Breast epithelium (tissue), 4 donors: ENCODE measurements at regions not wholly inside any gene's neighbourhood (a gene's known extent, or its start where the extent isn't known, plus 50 kb on each side); places are given as distances from the start of the nearest gene placed in this dataset.

Experiments
- DNase-seq, 2 donors: peaks; one replicate each; pipeline ENCODE4 v3.0.0-alpha.2; 2019; ENCODE audit warnings: low spot score in 2 of 2
- H3K27ac ChIP-seq, 2 donors: fragments of 200-600 bp; sonication (generic) in 1 of 2; one replicate each; pipeline ENCODE4 v1.5.1; 2016 to 2019; ENCODE audit warnings: mild to moderate bottlenecking in 1 of 2
- H3K27me3 ChIP-seq, 2 donors: fragments of 200-600 bp; sonication (generic) in 1 of 2; one replicate each; pipeline versions ENCODE4 v1.5.1 to v1.6.0; 2017 to 2019; ENCODE audit warnings: control low read depth in 1 of 2, mild to moderate bottlenecking in 1 of 2
- H3K36me3 ChIP-seq: fragments of 200-600 bp; one replicate; pipeline ENCODE4 v1.5.1; 2019
- H3K4me1 ChIP-seq, 2 donors: fragments of 200-600 bp; sonication (generic); one replicate each; pipeline ENCODE4 v1.5.1; 2016 to 2019; ENCODE audit warnings: control low read depth in 1 of 2
- H3K4me3 ChIP-seq, 3 donors: fragments of 200-600 bp; sonication (generic); 1 replicate in 2 of 3; 2 replicates in 1 of 3; pipeline ENCODE4 v1.5.1; 2016 to 2019; ENCODE audit warnings: mild to moderate bottlenecking in 3 of 3, moderate library complexity in 2 of 3
- H3K9me3 ChIP-seq, 2 donors: fragments of 200-600 bp; sonication (generic) in 1 of 2; one replicate each; pipeline ENCODE4 v1.5.1; 2016 to 2019; ENCODE audit warnings: control low read depth in 1 of 2
- POLR2A ChIP-seq: fragments of 450-650 bp; IDR thresholded peaks from one replicate; pipeline ENCODE4 v1.6.1; 2016; ENCODE audit warnings: antibody characterized with exemption, mild to moderate bottlenecking, moderate library complexity
- POLR2AphosphoS5 ChIP-seq, 3 donors: sonication (generic); formaldehyde crosslinking; IDR thresholded peaks; one replicate each; pipeline ENCODE4 v1.6.1; 2017; ENCODE audit warnings: antibody characterized with exemption in 3 of 3
- intact Hi-C: fragments of 100-400 bp; cut with DNase I; formaldehyde crosslinking; loops from one replicate; pipeline ENCODE4 v1.15.1; 2023; ENCODE audit warnings: low total_unique reads
- TF ChIP-seq, protein P1 (sequence below), 3 donors: fragments of 450-650 bp; IDR thresholded peaks; one replicate each; pipeline ENCODE4 v1.5.1; 2016 to 2017; ENCODE audit warnings: antibody characterized with exemption in 3 of 3, mild to moderate bottlenecking in 3 of 3, moderate library complexity in 3 of 3

DNA sequence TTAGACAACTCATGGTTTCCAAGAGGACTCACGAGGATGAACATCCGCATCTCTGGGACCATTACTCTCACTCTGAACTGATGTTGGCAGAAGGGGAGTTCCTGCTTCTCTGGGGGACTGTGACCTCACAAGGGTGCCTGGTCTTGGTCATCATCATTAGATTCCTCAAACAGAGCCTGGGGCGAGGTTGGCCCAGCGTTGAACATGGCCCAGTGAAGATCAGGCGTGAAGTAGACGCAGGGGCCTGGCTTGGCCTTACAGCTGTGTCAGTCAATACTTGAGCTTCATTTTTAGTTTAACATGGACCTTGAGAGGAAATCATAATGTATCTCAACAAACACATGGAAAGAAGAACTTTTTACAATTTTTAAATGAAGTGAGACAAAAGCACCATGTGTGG, 617.1 kb downstream of the BRD1 start:
- H3K27me3 ChIP-seq, result peaks cover 0 to 37% of the 10 kb centered on the region in 2 donors
- peak in 1 of 2 donors; percentile 9 for DNase-seq
- no peaks in the 10 kb centered on the region for H3K36me3 ChIP-seq
- no peaks in the 10 kb centered on the region for H3K4me1 ChIP-seq
- no peak overlapping the region for H3K4me3 ChIP-seq
- no peaks in the 10 kb centered on the region for H3K9me3 ChIP-seq
- no peak for TF ChIP-seq POLR2AphosphoS5 (IDR thresholded peaks at IDR 0.05)
- TF ChIP-seq POLR2A, result no peak
- TF ChIP-seq, protein P1, sequence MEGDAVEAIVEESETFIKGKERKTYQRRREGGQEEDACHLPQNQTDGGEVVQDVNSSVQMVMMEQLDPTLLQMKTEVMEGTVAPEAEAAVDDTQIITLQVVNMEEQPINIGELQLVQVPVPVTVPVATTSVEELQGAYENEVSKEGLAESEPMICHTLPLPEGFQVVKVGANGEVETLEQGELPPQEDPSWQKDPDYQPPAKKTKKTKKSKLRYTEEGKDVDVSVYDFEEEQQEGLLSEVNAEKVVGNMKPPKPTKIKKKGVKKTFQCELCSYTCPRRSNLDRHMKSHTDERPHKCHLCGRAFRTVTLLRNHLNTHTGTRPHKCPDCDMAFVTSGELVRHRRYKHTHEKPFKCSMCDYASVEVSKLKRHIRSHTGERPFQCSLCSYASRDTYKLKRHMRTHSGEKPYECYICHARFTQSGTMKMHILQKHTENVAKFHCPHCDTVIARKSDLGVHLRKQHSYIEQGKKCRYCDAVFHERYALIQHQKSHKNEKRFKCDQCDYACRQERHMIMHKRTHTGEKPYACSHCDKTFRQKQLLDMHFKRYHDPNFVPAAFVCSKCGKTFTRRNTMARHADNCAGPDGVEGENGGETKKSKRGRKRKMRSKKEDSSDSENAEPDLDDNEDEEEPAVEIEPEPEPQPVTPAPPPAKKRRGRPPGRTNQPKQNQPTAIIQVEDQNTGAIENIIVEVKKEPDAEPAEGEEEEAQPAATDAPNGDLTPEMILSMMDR (IDR thresholded peaks at IDR 0.05), result no peak
- intact Hi-C loops, result no loop called here
- H3K27ac ChIP-seq, result no peak overlapping the region

DNA sequence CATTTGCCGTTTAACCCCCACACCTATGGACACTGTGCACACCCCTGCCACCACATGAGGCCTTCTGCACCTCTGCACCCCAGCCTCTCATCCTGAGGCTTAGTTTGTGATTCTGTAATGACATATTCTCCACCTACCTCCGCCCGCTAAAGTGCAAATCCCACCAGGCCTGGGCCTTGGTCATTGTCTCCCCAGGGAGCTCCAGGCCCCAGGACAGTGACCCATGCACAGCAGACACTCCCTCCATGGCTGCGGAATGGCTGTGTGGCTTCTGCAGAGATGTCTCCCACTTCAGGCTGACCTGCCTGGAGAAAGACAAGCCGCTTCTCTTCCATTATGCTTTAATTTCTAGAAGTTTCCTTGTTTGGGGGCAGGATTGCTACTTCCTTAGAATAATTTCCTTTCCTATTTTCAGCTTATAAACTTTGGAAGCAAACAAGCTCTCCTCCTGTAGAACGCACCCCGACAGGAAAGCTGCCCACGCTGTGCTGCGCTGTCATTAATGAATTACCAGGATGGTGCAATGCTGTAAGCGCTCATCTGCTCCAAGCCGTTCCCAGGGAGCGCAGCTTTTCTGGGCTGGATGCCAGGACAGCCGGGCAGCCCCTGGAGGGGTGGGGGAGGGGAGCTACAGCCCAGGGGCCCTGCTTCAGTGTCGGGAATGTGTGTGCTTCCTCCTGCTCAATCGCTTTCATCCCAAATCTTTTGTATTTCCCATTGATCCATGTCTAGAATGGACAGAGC, 618.0 kb downstream of the BRD1 start:
- intact Hi-C loops, result loop anchor here (10.0 kb wide), 1 partner anchor 65 kb away; no protein-coding TSS in a partner anchor

DNA sequence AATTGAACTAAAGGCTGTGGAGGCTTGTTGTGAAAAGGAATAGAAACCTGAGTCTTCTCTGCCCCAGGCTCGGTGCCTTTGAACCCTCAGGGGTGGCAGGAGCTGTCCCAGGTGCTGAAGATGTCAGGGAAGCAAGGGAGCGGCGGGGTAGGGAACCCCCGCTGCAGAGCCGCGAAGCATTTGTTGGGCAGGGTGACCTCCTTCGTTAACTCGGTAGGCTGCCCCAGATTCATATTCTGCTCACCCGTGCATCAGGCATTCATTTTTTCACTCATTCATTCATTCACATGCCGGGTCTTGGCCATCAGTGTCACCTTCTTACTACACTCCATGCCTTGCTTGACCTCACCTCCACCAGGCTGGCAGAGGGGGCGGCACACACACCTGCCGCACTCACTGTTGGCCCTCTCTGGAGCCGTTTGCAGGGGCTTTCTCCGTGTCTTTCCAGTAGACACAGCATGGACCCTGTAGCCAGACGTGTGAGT, 618.9 kb downstream of the BRD1 start:
- TF ChIP-seq, protein P1 (IDR thresholded peaks at IDR 0.05), result no peak
- TF ChIP-seq POLR2A (no peak), POLR2AphosphoS5 (IDR thresholded peaks at IDR 0.05) (no peak)
- H3K4me1 ChIP-seq, result no peaks in the 10 kb centered on the region

More for the DNA sequence above, 618.0 kb downstream of the BRD1 start:
- no peak overlapping the region for H3K27ac ChIP-seq
- no peak overlapping the region for H3K4me3 ChIP-seq
- no peaks in the 10 kb centered on the region for H3K36me3 ChIP-seq
- peaks cover 0 to 37% of the 10 kb centered on the region in 2 donors for H3K27me3 ChIP-seq
- H3K4me1 ChIP-seq, result no peaks in the 10 kb centered on the region
- no peak for TF ChIP-seq POLR2AphosphoS5 (IDR thresholded peaks at IDR 0.05)
- no peak for TF ChIP-seq POLR2A
- TF ChIP-seq, protein P1 (IDR thresholded peaks at IDR 0.05), result no peak
- no peaks in the 10 kb centered on the region for H3K9me3 ChIP-seq
- DNase-seq, result peak in 1 of 2 donors; percentile 14

DNA sequence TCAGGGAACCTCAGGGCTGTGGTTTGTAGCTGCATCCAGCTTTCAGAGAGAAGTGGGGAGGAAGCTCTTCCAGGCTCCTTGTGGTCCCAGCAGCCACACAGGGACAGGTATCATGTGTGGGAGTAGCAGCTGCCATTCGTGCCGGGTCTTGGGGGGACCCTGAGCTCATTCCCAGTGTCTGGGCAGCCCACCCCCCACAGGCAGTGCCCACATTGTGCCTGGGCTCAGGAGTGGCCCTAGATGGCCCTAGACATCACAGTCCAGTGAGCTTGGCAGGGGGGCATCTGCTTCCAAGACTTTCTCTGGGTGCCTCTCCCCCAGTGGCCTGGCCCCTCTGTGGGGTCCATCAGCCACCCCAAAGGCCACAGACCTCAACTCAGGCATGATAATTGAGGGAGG, 619.7 kb downstream of the BRD1 start:
- no peak overlapping the region for H3K4me3 ChIP-seq
- TF ChIP-seq POLR2AphosphoS5 (IDR thresholded peaks at IDR 0.05) (no peak), POLR2A (no peak)
- TF ChIP-seq, protein P1 (IDR thresholded peaks at IDR 0.05), result no peak
- H3K27me3 ChIP-seq, result peaks cover 0 to 43% of the 10 kb centered on the region in 2 donors
- DNase-seq, result peak in 1 of 2 donors; percentile 33
- H3K36me3 ChIP-seq, result no peaks in the 10 kb centered on the region
- intact Hi-C loops, result loop anchor here (10.0 kb wide), 1 partner anchor 63 kb away; no protein-coding TSS in a partner anchor
- no peaks in the 10 kb centered on the region for H3K9me3 ChIP-seq
- H3K4me1 ChIP-seq, result no peaks in the 10 kb centered on the region
- no peak overlapping the region for H3K27ac ChIP-seq

More for the DNA sequence above, 618.9 kb downstream of the BRD1 start:
- Histone ChIP-seq H3K27ac (no peak overlapping the region), H3K9me3 (no peaks in the 10 kb centered on the region), H3K36me3 (no peaks in the 10 kb centered on the region), H3K4me3 (no peak overlapping the region), H3K27me3 (peaks cover 0 to 38% of the 10 kb centered on the region in 2 donors)
- peak in 1 of 2 donors; percentile 31 for DNase-seq
- intact Hi-C loops, result loop anchor here (10.0 kb wide), 1 partner anchor 64 kb away; no protein-coding TSS in a partner anchor
